M059J (cell line): ENCODE measurements at regions not wholly inside any gene's neighbourhood (a gene's known extent, or its start where the extent isn't known, plus 50 kb on each side); places are given as distances from the start of the nearest gene placed in this dataset.
A peak's percentile ranks its signal among the peaks of the same experiment; 100 is the strongest.

ENCODE experiments used
- DNase-seq: peaks from one replicate; pipeline ENCODE4 v3.0.0-alpha.2; 2012; ENCODE audit warnings: low read depth

GRCh38 chr14:35456261-35456660 is 51.7 kb upstream of the NFKBIA start:
- no peak for DNase-seq

- DNase-seq: no peak
Observed at GRCh38 chr14:35458442-35458841, 53.9 kb upstream of the NFKBIA start.

GRCh38 chr14:35459776-35460175 is 55.2 kb upstream of the NFKBIA start:
- DNase-seq: no peak

- DNase-seq: peak; percentile 12
Observed at GRCh38 chr14:35470755-35471154, 63.2 kb upstream of the INSM2 start.

- no peak for DNase-seq
Observed at GRCh38 chr14:35471803-35472202, 62.2 kb upstream of the INSM2 start.

GRCh38 chr14:35474323-35474722 is 59.6 kb upstream of the INSM2 start:
- DNase-seq: no peak

- peak; percentile 27 for DNase-seq
Observed at GRCh38 chr14:35480119-35480769, 53.7 kb upstream of the INSM2 start.

GRCh38 chr14:35482994-35483515 is 50.9 kb upstream of the INSM2 start:
- DNase-seq: no peak
